GM23338 (cell line): ENCODE measurements at regions not wholly inside any gene's neighbourhood (a gene's known extent, or its start where the extent isn't known, plus 50 kb on each side); places are given as distances from the start of the nearest gene placed in this dataset.

Experiments used
- CREB1 ChIP-seq: fragments of 250-450 bp; sonication (Bioruptor Pico); IDR thresholded peaks from 2 replicates; pipeline ENCODE4 v1.5.0; 2020; ENCODE audit warnings: low read depth, mild to moderate bottlenecking, moderate library complexity
- EZH2 ChIP-seq: fragments of 200-600 bp; sonication (generic); IDR thresholded peaks from one replicate; pipeline ENCODE4 v1.8.0; 2017; ENCODE audit warnings: antibody characterized with exemption, mild to moderate bottlenecking, low read depth; ENCODE audit not compliant: unreplicated experiment
- EZH2phosphoT487 ChIP-seq: fragments of 200-600 bp; sonication (generic); IDR thresholded peaks from one replicate; pipeline ENCODE4 v1.8.1; 2018; ENCODE audit warnings: antibody characterized with exemption; ENCODE audit not compliant: unreplicated experiment
- JUNB ChIP-seq: IDR thresholded peaks from one replicate; pipeline ENCODE4 v1.6.1; 2016; ENCODE audit warnings: antibody characterized with exemption; ENCODE audit not compliant: unreplicated experiment
- NANOG ChIP-seq: IDR thresholded peaks from 2 replicates; pipeline ENCODE4 v1.6.1; 2016; ENCODE audit warnings: antibody characterized with exemption, borderline replicate concordance
- POLR2AphosphoS5 ChIP-seq: IDR thresholded peaks from 2 replicates; pipeline ENCODE4 v1.6.1; 2016; ENCODE audit warnings: antibody characterized with exemption, low read depth
- STAT1 ChIP-seq: IDR thresholded peaks from one replicate; pipeline ENCODE4 v1.6.1; 2016; ENCODE audit warnings: antibody characterized with exemption; ENCODE audit not compliant: unreplicated experiment
- ZNF114 ChIP-seq: fragments of 250-450 bp; sonication (Bioruptor Pico); IDR thresholded peaks from 2 replicates; pipeline ENCODE4 v1.5.0; 2020; ENCODE audit warnings: mild to moderate bottlenecking, moderate library complexity
- ZNF331 ChIP-seq: fragments of 250-450 bp; sonication (Bioruptor Pico); IDR thresholded peaks from 2 replicates; pipeline ENCODE4 v1.5.0; 2020; ENCODE audit warnings: low read depth, mild to moderate bottlenecking, moderate library complexity
- TF ChIP-seq, protein P1 (sequence below), 2 experiments: fragments of 200-600 bp in 1 of 2; sonication (generic) in 1 of 2; conservative IDR thresholded peaks; 2 replicates each; pipeline versions ENCODE4 v1.5.1 to v1.6.1; 2016 to 2017; ENCODE audit warnings: antibody characterized with exemption in 2 of 2, low read depth in 2 of 2, mild to moderate bottlenecking in 2 of 2, moderate library complexity in 1 of 2
- TF ChIP-seq, protein P2 (sequence below): IDR thresholded peaks from one replicate; pipeline ENCODE4 v1.6.1; 2018; ENCODE audit warnings: antibody characterized with exemption; ENCODE audit not compliant: unreplicated experiment

DNA sequence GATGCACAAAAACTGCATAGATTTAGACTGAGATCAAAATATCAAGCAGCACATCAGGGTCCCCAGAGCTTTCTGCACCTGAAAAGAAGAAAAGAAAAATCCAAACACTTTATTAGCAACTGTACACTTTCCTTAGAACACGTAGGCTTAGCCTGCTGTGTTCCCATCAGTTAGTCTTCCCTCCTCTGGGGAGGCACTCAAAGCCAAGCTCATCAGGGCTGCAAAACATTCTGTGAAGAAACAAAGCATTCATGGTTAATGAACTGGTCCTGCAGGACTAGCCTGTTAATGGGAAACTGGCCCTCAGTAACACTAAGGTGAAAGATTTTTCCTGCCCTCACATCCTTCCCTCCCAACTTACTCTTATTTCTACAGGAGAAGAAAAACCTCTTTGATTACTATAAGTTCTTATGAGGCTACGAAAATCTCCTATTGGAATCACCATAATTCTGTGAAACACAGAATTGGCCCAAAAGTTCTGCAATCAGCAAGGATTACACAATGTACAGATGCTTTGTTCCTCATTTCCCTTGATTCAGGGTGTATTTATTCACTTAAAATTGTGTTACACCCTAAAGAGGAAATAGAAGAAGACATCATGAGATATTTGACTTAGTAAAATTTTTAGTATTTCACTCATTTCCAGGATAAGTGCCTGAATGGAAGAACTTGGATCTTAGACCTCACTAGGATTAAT is 901.0 kb upstream of the MAP3K7 start:
- TF ChIP-seq, protein P1, sequence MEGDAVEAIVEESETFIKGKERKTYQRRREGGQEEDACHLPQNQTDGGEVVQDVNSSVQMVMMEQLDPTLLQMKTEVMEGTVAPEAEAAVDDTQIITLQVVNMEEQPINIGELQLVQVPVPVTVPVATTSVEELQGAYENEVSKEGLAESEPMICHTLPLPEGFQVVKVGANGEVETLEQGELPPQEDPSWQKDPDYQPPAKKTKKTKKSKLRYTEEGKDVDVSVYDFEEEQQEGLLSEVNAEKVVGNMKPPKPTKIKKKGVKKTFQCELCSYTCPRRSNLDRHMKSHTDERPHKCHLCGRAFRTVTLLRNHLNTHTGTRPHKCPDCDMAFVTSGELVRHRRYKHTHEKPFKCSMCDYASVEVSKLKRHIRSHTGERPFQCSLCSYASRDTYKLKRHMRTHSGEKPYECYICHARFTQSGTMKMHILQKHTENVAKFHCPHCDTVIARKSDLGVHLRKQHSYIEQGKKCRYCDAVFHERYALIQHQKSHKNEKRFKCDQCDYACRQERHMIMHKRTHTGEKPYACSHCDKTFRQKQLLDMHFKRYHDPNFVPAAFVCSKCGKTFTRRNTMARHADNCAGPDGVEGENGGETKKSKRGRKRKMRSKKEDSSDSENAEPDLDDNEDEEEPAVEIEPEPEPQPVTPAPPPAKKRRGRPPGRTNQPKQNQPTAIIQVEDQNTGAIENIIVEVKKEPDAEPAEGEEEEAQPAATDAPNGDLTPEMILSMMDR (conservative IDR thresholded peaks at IDR 0.05; ENCODE audit: low read depth in 2 of 2), result no peak
- TF ChIP-seq EZH2phosphoT487 (no peak), EZH2 (no peak), CREB1 (CRISPR knock-in tag) (no peak), JUNB (no peak), NANOG (no peak), ZNF331 (CRISPR knock-in tag) (no peak), POLR2AphosphoS5 (no peak), STAT1 (no peak), ZNF114 (no peak)
- TF ChIP-seq, protein P2, sequence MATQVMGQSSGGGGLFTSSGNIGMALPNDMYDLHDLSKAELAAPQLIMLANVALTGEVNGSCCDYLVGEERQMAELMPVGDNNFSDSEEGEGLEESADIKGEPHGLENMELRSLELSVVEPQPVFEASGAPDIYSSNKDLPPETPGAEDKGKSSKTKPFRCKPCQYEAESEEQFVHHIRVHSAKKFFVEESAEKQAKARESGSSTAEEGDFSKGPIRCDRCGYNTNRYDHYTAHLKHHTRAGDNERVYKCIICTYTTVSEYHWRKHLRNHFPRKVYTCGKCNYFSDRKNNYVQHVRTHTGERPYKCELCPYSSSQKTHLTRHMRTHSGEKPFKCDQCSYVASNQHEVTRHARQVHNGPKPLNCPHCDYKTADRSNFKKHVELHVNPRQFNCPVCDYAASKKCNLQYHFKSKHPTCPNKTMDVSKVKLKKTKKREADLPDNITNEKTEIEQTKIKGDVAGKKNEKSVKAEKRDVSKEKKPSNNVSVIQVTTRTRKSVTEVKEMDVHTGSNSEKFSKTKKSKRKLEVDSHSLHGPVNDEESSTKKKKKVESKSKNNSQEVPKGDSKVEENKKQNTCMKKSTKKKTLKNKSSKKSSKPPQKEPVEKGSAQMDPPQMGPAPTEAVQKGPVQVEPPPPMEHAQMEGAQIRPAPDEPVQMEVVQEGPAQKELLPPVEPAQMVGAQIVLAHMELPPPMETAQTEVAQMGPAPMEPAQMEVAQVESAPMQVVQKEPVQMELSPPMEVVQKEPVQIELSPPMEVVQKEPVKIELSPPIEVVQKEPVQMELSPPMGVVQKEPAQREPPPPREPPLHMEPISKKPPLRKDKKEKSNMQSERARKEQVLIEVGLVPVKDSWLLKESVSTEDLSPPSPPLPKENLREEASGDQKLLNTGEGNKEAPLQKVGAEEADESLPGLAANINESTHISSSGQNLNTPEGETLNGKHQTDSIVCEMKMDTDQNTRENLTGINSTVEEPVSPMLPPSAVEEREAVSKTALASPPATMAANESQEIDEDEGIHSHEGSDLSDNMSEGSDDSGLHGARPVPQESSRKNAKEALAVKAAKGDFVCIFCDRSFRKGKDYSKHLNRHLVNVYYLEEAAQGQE, result no peak
